Head of caudate nucleus (tissue), 42 donors: ENCODE measurements at regions not wholly inside any gene's neighbourhood (a gene's known extent, or its start where the extent isn't known, plus 50 kb on each side); places are given as distances from the start of the nearest gene placed in this dataset.
"Not testable (repeated sequence)": the region's sequence is repeated elsewhere in the genome, so short reads cannot be mapped to it uniquely, and the experiment has no call there.

ENCODE experiments used
- DNase-seq, 42 donors: peaks; one replicate each; pipeline versions ENCODE4 v3.0.0 to v3.0.0-alpha.2; 2020 to 2021; ENCODE audit warnings: mixed read lengths in 7 of 42
- intact Hi-C: fragments of 100-400 bp; cut with DNase I; formaldehyde crosslinking; loops from one replicate; pipeline ENCODE4 v1.15.0; 2022

GRCh38 chr20:52056203-52057062, 135.1 kb downstream of the ZFP64 start:
- no peak for DNase-seq
- intact Hi-C loops: no loop called here

- DNase-seq: no peak
- intact Hi-C loops: no loop called here
Observed at GRCh38 chr20:52054123-52054522, 137.5 kb downstream of the ZFP64 start.

GRCh38 chr20:52049001-52049731, 142.4 kb downstream of the ZFP64 start:
- intact Hi-C loops: no loop called here
- DNase-seq: no peak

- intact Hi-C loops: no loop called here
- DNase-seq: no peak
Observed at GRCh38 chr20:52047811-52048764, 143.5 kb downstream of the ZFP64 start.

GRCh38 chr20:52041966-52042365, 149.6 kb downstream of the ZFP64 start:
- DNase-seq: no peak
- intact Hi-C loops: no loop called here

GRCh38 chr20:52039790-52040189, 151.8 kb downstream of the ZFP64 start:
- intact Hi-C loops: no loop called here
- DNase-seq: no peak

GRCh38 chr20:52038632-52039031, 152.9 kb downstream of the ZFP64 start:
- intact Hi-C loops, DNase-seq: not testable (repeated sequence)

- intact Hi-C loops: no loop called here
- DNase-seq: no peak
Observed at GRCh38 chr20:52037370-52037769, 154.2 kb downstream of the ZFP64 start.

- intact Hi-C loops: no loop called here
- no peak for DNase-seq
Observed at GRCh38 chr20:52035977-52036376, 155.6 kb downstream of the ZFP64 start.

GRCh38 chr20:52035498-52035897, 156.1 kb downstream of the ZFP64 start:
- DNase-seq: no peak
- intact Hi-C loops: no loop called here

GRCh38 chr20:52034581-52034980, 157.0 kb downstream of the ZFP64 start:
- intact Hi-C loops: no loop called here
- no peak for DNase-seq

- intact Hi-C loops: no loop called here
- DNase-seq: no peak
Observed at GRCh38 chr20:52033313-52033712, 158.3 kb downstream of the ZFP64 start.

- intact Hi-C loops, DNase-seq: not testable (repeated sequence)
Observed at GRCh38 chr20:52032304-52032683, 159.3 kb downstream of the ZFP64 start.

GRCh38 chr20:52031563-52032303, 159.8 kb downstream of the ZFP64 start:
- intact Hi-C loops: no loop called here
- no peak for DNase-seq

GRCh38 chr20:52031206-52031562, 160.4 kb downstream of the ZFP64 start:
- intact Hi-C loops: no loop called here
- DNase-seq: no peak

GRCh38 chr20:52029129-52029528, 162.4 kb downstream of the ZFP64 start:
- DNase-seq, intact Hi-C loops: not testable (repeated sequence)

GRCh38 chr20:52025938-52026337, 165.6 kb downstream of the ZFP64 start:
- intact Hi-C loops: no loop called here
- DNase-seq: no peak

GRCh38 chr20:52019313-52019712, 172.3 kb downstream of the ZFP64 start:
- no peak for DNase-seq
- intact Hi-C loops: no loop called here
